Loucy (cell line): ENCODE measurements at regions not wholly inside any gene's neighbourhood (a gene's known extent, or its start where the extent isn't known, plus 50 kb on each side); places are given as distances from the start of the nearest gene placed in this dataset.

Experiments used
- CTCF ChIP-seq: fragments of 200-600 bp; sonication (generic); conservative IDR thresholded peaks from 2 replicates; pipeline ENCODE4 v1.5.1; 2014; ENCODE audit warnings: mild to moderate bottlenecking, antibody characterized with exemption, low read length
- EZH2phosphoT487 ChIP-seq: fragments of 200-600 bp; IDR thresholded peaks from 2 replicates; pipeline ENCODE4 v1.6.1; 2018; ENCODE audit warnings: antibody characterized with exemption, mild to moderate bottlenecking, moderate library complexity, borderline replicate concordance

- no peak for TF ChIP-seq CTCF
- TF ChIP-seq EZH2phosphoT487: no peak
Observed at GRCh38 chr5:171592736-171593135, 173.3 kb downstream of the FGF18 start.
